Nephron (organoid): ENCODE measurements at regions not wholly inside any gene's neighbourhood (a gene's known extent, or its start where the extent isn't known, plus 50 kb on each side); places are given as distances from the start of the nearest gene placed in this dataset.

Experiments
- H3K27ac Mint-ChIP-seq, 3 experiments: 2 replicates each; pipeline ENCODE4 v1.8.0; 2020; ENCODE audit warnings: mixed read lengths in 3 of 3, mild to moderate bottlenecking in 2 of 3, moderate library complexity in 1 of 3
- H3K27me3 Mint-ChIP-seq: 2 replicates; pipeline ENCODE4 v1.8.0; 2021; ENCODE audit warnings: low read depth, mild to moderate bottlenecking, moderate library complexity, mixed read lengths
- H3K36me3 Mint-ChIP-seq: 2 replicates; pipeline ENCODE4 v1.8.0; 2020; ENCODE audit warnings: low read depth, mixed read lengths
- H3K4me1 Mint-ChIP-seq: 2 replicates; pipeline ENCODE4 v1.8.0; 2020; ENCODE audit warnings: mixed read lengths
- H3K4me3 Mint-ChIP-seq, 3 experiments: 2 replicates each; pipeline ENCODE4 v1.8.0; 2020; ENCODE audit warnings: mild to moderate bottlenecking in 3 of 3, mixed read lengths in 3 of 3, moderate library complexity in 2 of 3
- H3K9me3 Mint-ChIP-seq: 2 replicates; pipeline ENCODE4 v1.8.0; 2020; ENCODE audit warnings: mixed read lengths
- TF ChIP-seq, protein P1 (sequence below), 3 experiments: fragments of 200-600 bp; sonication (generic); IDR thresholded peaks; one replicate each; pipeline ENCODE4 v1.5.0; 2021; ENCODE audit warnings: antibody characterized with exemption in 3 of 3; ENCODE audit not compliant: unreplicated experiment in 3 of 3

DNA sequence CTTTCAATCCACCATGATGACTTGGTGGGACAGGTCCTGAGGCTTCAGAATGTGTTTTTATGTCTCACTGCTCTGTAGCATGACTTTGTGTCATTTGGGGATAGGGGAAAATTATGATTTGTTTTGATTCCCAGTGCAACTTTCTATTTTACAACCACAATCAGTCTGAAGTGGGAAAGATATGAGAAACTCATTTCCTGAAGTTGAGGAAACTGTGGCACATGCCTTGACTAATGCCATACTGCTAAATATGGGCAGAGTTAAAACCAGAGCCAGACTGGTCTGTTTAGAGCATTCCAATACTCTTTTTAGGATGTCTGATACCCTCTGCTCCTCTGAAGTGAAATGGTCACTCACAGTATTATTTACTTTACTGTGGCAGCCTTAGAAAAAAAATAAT lies 307.7 kb downstream of the ADRA2A start:
- TF ChIP-seq, protein P1, sequence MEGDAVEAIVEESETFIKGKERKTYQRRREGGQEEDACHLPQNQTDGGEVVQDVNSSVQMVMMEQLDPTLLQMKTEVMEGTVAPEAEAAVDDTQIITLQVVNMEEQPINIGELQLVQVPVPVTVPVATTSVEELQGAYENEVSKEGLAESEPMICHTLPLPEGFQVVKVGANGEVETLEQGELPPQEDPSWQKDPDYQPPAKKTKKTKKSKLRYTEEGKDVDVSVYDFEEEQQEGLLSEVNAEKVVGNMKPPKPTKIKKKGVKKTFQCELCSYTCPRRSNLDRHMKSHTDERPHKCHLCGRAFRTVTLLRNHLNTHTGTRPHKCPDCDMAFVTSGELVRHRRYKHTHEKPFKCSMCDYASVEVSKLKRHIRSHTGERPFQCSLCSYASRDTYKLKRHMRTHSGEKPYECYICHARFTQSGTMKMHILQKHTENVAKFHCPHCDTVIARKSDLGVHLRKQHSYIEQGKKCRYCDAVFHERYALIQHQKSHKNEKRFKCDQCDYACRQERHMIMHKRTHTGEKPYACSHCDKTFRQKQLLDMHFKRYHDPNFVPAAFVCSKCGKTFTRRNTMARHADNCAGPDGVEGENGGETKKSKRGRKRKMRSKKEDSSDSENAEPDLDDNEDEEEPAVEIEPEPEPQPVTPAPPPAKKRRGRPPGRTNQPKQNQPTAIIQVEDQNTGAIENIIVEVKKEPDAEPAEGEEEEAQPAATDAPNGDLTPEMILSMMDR (IDR thresholded peaks at IDR 0.05; ENCODE audit: unreplicated experiment in 3 of 3): no peak
- Mint-ChIP-seq H3K27me3 (no peaks in the 10 kb centered on the region), H3K4me1 (no peaks in the 10 kb centered on the region), H3K4me3 (no peak overlapping the region), H3K27ac (no peak overlapping the region), H3K9me3 (no peaks in the 10 kb centered on the region), H3K36me3 (no peaks in the 10 kb centered on the region)

DNA sequence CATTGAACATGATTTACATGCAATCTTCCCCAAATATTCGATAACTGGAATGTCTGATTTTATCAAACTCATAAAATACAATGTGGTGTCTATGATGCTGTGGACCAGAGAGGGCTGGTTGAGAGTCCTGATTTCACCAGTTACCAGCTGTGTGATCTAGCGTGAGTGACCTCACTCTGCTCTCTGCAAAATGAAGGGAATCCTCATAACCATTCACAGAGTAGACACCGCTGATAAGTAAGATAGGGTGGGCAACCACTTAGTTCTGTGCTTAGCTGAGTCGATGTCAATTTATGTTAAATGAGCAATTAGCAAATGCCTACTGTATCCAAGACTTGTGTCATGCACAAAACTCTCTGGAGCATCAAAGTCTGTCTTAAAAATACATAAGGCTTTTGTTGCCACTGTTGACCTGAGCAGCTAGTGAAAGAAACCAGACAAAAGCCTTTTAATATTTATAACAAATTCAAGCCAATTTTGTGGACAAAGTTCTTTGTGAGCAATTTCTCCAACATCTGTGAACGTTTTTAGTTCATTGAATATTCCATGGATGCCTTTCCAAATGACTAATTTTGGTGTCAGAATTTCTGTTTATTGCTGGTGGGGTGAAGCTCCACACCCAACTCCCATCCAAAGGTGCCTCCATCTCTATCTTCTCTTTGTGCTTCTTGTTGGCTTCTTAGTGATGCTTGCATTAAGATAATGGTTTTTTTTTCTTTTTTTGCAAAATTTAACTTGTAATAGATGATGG lies 314.2 kb downstream of the ADRA2A start:
- Mint-ChIP-seq H3K36me3 (no peaks in the 10 kb centered on the region), H3K9me3 (no peaks in the 10 kb centered on the region), H3K4me3 (no peak overlapping the region), H3K27ac (no peak overlapping the region), H3K27me3 (no peaks in the 10 kb centered on the region), H3K4me1 (peaks cover 10% of the 10 kb centered on the region)
- TF ChIP-seq, protein P1 (IDR thresholded peaks at IDR 0.05; ENCODE audit: unreplicated experiment in 3 of 3): no peak

DNA sequence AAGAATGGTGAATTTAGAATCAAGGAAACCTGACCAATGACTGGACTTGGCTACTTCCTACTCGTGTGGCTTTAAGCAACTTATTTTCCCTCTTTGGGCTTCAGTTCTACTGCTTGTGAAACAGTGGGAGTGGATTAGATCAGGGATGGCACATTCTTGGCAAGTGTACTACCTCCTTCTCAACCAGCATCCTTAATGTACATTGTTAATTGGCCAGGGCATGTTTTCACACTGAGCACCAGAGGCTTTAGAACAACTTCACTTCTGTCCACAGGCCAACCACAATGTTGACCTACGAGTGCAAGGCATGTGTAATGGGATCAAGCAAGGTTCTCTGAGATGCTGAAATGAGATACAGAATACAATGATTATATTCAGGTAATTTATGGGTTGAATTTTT lies 315.3 kb downstream of the ADRA2A start:
- Mint-ChIP-seq H3K27me3 (no peaks in the 10 kb centered on the region), H3K36me3 (no peaks in the 10 kb centered on the region), H3K4me1 (peaks cover 10% of the 10 kb centered on the region), H3K4me3 (no peak overlapping the region), H3K27ac (peak overlapping the region; percentile 38 to 93 (median 77)), H3K9me3 (no peaks in the 10 kb centered on the region)
- TF ChIP-seq, protein P1 (IDR thresholded peaks at IDR 0.05; ENCODE audit: unreplicated experiment in 3 of 3): no peak

DNA sequence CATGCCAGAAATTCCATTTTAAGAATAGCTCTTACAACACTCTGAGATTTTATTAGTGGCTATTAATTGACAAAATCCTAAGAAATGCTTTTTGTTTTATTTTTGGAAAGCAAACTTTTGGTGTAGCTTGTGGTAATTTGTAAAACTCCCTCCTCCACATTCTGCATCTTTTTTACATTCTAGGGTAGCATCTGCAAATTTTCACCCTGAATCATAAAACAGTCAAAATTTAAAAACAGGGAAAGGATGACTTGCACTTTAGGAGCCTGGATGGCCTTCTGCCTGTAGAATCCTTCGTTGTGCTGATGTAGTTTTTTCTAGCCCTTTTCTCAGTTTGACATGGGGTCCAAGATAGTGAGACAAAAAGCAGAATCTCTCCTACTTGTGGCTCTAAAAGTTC lies 316.1 kb downstream of the ADRA2A start:
- Mint-ChIP-seq H3K36me3 (no peaks in the 10 kb centered on the region), H3K9me3 (no peaks in the 10 kb centered on the region), H3K4me3 (no peak overlapping the region), H3K4me1 (peaks cover 10% of the 10 kb centered on the region), H3K27me3 (no peaks in the 10 kb centered on the region), H3K27ac (peak overlapping the region; percentile 64 to 93 (median 79))
- TF ChIP-seq, protein P1 (IDR thresholded peaks at IDR 0.05; ENCODE audit: unreplicated experiment in 3 of 3): no peak

DNA sequence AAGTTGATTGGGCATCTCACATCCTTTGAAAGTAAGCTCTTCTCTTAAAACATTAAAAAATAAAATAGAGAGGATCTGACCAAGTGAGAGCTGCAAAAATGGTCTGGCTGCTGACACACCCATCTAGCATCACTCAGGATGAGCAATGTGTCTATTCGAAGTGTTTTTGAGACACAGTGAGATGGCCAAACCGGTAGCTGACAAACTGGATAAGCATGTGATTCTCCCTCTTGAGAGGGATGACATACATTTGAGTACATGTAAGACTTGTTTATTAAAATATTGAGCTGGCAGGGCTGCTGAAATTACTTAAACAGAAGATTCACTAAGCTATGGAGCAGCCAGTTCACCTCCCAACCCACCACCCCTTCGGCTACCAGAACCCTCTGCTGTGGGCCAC lies 333.9 kb downstream of the ADRA2A start:
- Mint-ChIP-seq H3K27ac (no peak overlapping the region), H3K4me1 (peaks cover 9% of the 10 kb centered on the region), H3K36me3 (no peaks in the 10 kb centered on the region), H3K4me3 (no peak overlapping the region), H3K9me3 (no peaks in the 10 kb centered on the region), H3K27me3 (peaks cover 3% of the 10 kb centered on the region)
- TF ChIP-seq, protein P1 (IDR thresholded peaks at IDR 0.05; ENCODE audit: unreplicated experiment in 3 of 3): no peak

DNA sequence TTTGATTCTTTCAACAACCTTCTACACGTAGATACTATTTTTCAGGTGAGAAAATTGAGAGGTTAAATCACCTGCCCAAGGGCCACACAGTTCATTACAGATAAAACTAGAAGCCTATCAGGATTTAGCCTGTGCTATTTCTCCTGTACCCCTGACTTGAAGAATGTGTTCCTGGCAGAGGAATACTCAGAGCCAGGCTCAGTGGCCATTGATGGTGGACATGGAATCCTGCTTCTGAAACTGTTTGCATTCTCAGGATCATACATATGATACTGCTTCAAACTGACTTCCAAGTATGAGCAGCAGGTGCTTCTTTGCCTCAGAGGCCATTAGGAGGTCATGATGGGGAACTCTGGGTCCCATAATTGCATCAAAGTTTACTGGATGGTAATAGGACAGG lies 348.6 kb downstream of the ADRA2A start:
- Mint-ChIP-seq H3K9me3 (no peaks in the 10 kb centered on the region), H3K4me3 (no peak overlapping the region), H3K27ac (no peak overlapping the region), H3K27me3 (no peaks in the 10 kb centered on the region), H3K36me3 (no peaks in the 10 kb centered on the region), H3K4me1 (no peaks in the 10 kb centered on the region)
- TF ChIP-seq, protein P1 (IDR thresholded peaks at IDR 0.05; ENCODE audit: unreplicated experiment in 3 of 3): no peak
